Osteoblast (primary cell): ENCODE measurements at regions not wholly inside any gene's neighbourhood (a gene's known extent, or its start where the extent isn't known, plus 50 kb on each side); places are given as distances from the start of the nearest gene placed in this dataset.
"Not testable (repeated sequence)": the region's sequence is repeated elsewhere in the genome, so short reads cannot be mapped to it uniquely, and the experiment has no call there.

Experiments
- DNase-seq: peaks from one replicate; pipeline ENCODE4 v3.0.0; 2011; ENCODE audit warnings: low spot score, mixed read lengths; ENCODE audit not compliant: insufficient read length; ENCODE audit errors: missing footprints
- H2AFZ ChIP-seq: 2 replicates; pipeline ENCODE4 v1.6.0; 2011; ENCODE audit warnings: mild to moderate bottlenecking, low read length
- H3K27ac ChIP-seq: 2 replicates; pipeline ENCODE4 v1.5.1; 2011; ENCODE audit warnings: mild to moderate bottlenecking, low read depth, low read length, moderate library complexity
- H3K27me3 ChIP-seq: 2 replicates; pipeline ENCODE4 v1.6.0; 2012; ENCODE audit warnings: mild to moderate bottlenecking, control low read depth, inconsistent platforms, low read length, moderate library complexity; ENCODE audit not compliant: insufficient read depth
- H3K36me3 ChIP-seq: 2 replicates; pipeline ENCODE4 v1.5.1; 2011; ENCODE audit warnings: mild to moderate bottlenecking, low read length, control low read depth, moderate library complexity; ENCODE audit not compliant: insufficient read depth
- H3K4me1 ChIP-seq: 2 replicates; pipeline ENCODE4 v1.5.1; 2011; ENCODE audit warnings: mild to moderate bottlenecking, low read length, control low read depth, moderate library complexity; ENCODE audit not compliant: insufficient read depth
- H3K4me2 ChIP-seq: 2 replicates; pipeline ENCODE4 v1.6.0; 2011; ENCODE audit warnings: mild to moderate bottlenecking, low read length; ENCODE audit not compliant: insufficient read depth
- H3K4me3 ChIP-seq: fragments of 200-600 bp; sonication (generic); 3 replicates; pipeline ENCODE4 v1.5.1; 2012; ENCODE audit warnings: mild to moderate bottlenecking, low read length, inconsistent platforms; ENCODE audit not compliant: insufficient read depth
- H3K79me2 ChIP-seq: 2 replicates; pipeline ENCODE4 v1.6.0; 2012; ENCODE audit warnings: mild to moderate bottlenecking, low read length, control low read depth, inconsistent platforms; ENCODE audit not compliant: insufficient read depth
- H3K9me3 ChIP-seq: 2 replicates; pipeline ENCODE4 v1.5.1; 2011; ENCODE audit warnings: low read depth, low read length, control low read depth
- H4K20me1 ChIP-seq: 2 replicates; pipeline ENCODE4 v1.6.0; 2012; ENCODE audit warnings: mild to moderate bottlenecking, low read length, control low read depth; ENCODE audit not compliant: insufficient read depth
- CTCF ChIP-seq: IDR thresholded peaks from 2 replicates; pipeline ENCODE4 v1.5.1; 2011; ENCODE audit warnings: mild to moderate bottlenecking, low read depth, low read length, moderate library complexity; ENCODE audit errors: extremely low read depth

DNA sequence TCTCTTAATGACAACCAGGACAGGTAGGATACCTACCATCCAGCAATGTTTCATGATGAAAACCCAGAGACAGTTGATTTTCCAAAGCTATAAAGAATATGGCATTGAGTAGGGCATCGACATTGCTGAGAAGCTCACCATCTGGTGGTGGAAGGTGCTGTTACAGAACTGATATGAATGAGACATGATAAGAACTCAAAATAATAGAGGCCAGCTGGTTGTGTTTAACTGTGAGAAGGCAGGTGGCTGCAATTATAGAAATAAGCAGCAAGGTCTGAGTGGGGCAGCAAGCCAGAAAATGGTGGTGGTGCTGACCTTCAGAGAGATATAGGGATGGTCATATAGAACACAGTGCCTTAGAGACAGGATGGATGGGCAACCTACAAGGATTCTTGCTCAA lies 449.7 kb downstream of the BTG1 start:
- DNase-seq = no peak
- H3K36me3 ChIP-seq = no peaks in the 10 kb centered on the region
- peak; percentile 5 for TF ChIP-seq CTCF
- no peak overlapping the region for H3K27ac ChIP-seq
- H3K4me2 ChIP-seq = no peak overlapping the region
- no peak overlapping the region for H2AFZ ChIP-seq
- H3K79me2 ChIP-seq = no peaks in the 10 kb centered on the region
- no peaks in the 10 kb centered on the region for H3K9me3 ChIP-seq
- no peaks in the 10 kb centered on the region for H3K4me1 ChIP-seq
- H3K27me3 ChIP-seq = no peaks in the 10 kb centered on the region
- no peaks in the 10 kb centered on the region for H4K20me1 ChIP-seq
- no peak overlapping the region for H3K4me3 ChIP-seq

DNA sequence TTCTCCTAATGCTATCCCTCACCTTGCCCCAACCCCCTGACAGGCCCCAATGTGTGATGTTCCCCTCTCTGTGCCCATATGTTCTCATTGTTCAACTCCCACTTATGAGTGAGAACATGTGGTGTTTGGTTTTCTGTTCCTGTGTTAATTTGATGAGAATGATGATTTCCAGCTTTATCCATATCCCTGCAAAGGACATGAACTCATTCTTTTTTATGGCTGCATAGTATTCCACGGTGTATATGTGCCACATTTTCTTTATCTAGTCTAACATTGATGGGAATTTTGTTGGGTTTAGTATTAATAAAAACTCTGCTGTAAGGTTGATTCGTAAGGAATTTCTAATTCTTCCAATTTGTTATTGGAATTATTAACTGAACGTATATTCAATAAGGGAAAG lies 450.2 kb downstream of the BTG1 start:
- H3K4me1 ChIP-seq, H3K9me3 ChIP-seq, H2AFZ ChIP-seq, H3K27ac ChIP-seq, H3K79me2 ChIP-seq, H4K20me1 ChIP-seq, H3K36me3 ChIP-seq, H3K27me3 ChIP-seq, H3K4me2 ChIP-seq, H3K4me3 ChIP-seq, DNase-seq: not testable (repeated sequence)

DNA sequence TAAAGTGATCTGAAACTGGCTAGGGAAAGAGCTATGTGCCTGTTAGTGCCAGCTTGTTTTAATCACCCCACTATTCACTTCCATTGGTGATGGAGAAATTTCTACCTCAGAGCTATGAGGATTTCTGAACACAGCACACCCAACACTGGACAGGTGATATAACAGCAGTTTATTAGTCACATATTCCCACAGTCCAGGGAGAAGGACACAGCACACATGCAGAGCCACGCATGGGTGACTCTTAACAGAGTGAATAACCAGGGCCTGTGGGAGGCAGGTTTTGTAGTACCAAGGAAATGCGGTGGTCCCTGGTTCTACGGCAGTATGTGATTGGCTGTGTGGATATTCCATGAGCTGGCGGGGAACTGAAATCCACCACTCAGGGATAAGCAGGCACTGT lies 455.1 kb downstream of the BTG1 start:
- H2AFZ ChIP-seq = no peak overlapping the region
- no peaks in the 10 kb centered on the region for H3K36me3 ChIP-seq
- peaks cover 11% of the 10 kb centered on the region for H3K4me1 ChIP-seq
- H3K4me3 ChIP-seq = no peak overlapping the region
- H3K79me2 ChIP-seq = no peaks in the 10 kb centered on the region
- no peaks in the 10 kb centered on the region for H3K9me3 ChIP-seq
- H4K20me1 ChIP-seq = no peaks in the 10 kb centered on the region
- H3K4me2 ChIP-seq = no peak overlapping the region
- no peak overlapping the region for H3K27ac ChIP-seq
- no peak for TF ChIP-seq CTCF
- no peaks in the 10 kb centered on the region for H3K27me3 ChIP-seq
- no peak for DNase-seq

DNA sequence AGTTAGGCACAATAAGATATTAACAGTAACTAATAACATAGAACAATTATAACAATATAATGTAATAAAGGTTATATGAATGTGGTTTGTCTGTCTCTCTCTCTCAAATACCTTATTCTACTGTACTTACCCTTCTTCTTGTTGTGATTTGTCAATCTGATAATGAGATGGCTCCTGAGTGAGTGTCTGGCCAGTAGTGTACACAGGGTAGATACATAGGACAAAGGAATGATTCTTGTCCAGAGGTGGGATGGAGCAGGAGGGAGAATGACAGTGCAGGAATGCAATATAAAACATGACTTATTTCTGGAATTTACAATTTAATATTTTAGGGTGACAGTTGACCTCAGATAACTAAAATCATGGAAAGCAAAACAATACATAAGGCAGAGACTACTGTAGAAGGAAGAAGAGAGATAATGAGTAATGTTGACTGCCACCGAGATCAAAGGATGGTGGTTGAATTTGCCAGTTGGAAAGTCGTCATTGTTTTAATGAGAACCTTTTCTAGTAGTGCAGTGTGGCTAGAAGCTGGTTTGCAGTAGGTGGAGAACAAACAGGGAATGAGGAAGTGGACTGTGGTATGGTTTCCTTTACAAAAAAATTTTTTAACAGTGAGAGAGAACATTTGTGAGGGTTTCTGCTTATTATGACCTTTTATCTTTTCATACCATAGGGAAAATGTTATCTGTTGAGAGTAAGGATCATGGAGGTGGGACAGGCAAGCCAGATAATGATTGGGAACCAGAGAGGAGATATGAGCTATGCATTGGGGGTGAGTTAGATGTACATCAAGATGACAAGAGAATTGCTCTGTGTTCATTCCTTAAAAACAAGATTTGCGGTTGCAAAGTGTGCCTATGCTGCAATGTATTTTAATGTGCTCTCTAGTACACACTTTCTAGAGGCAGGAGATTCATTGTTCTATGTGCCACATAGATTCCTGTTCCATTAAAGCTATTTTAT lies 458.3 kb downstream of the BTG1 start:
- Histone ChIP-seq H4K20me1 (no peaks in the 10 kb centered on the region), H3K79me2 (no peaks in the 10 kb centered on the region), H3K4me3 (no peak overlapping the region), H3K4me2 (peak overlapping the region; percentile 5), H3K9me3 (no peaks in the 10 kb centered on the region), H2AFZ (peak overlapping the region; percentile 20), H3K36me3 (no peaks in the 10 kb centered on the region), H3K27ac (peak overlapping the region; percentile 56), H3K27me3 (no peaks in the 10 kb centered on the region), H3K4me1 (peaks cover 11% of the 10 kb centered on the region)
- no peak for DNase-seq
- TF ChIP-seq CTCF = no peak
